GM19035 (cell line): ENCODE measurements at regions not wholly inside any gene's neighbourhood (a gene's known extent, or its start where the extent isn't known, plus 50 kb on each side); places are given as distances from the start of the nearest gene placed in this dataset.
"Not testable (repeated sequence)": the region's sequence is repeated elsewhere in the genome, so short reads cannot be mapped to it uniquely, and the experiment has no call there.

ENCODE experiments used
- ATAC-seq: cut with Tn5 transposase; IDR thresholded peaks from one replicate; pipeline ENCODE4 v1.9.1; 2021; ENCODE audit not compliant: unreplicated experiment

DNA sequence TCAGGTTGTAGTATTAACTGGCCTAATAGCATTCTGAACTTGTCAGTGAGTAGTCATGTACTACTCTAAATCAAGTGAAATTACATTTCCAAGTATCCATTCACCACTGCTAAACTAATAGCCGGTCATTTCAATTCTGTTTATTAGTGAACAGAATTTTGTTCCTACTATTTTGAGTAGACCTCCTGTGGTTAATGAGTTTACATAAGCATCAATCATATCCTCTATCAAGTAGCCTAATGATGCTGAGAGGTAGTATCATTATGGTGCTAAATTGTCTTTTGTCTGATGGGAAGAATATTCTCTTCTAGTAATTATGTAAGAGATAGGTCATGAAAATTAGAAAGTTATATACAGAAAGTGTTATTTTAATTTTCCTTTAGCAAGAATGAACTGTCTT lies 602.8 kb downstream of the KCNT2 start:
- ATAC-seq = no peak

GRCh38 chr1:196004388-196004787 lies 603.9 kb downstream of the KCNT2 start:
- ATAC-seq = not testable (repeated sequence)

GRCh38 chr1:196002906-196003305 lies 605.3 kb downstream of the KCNT2 start:
- no peak for ATAC-seq

GRCh38 chr1:196002296-196002695 lies 605.9 kb downstream of the KCNT2 start:
- not testable (repeated sequence) for ATAC-seq

DNA sequence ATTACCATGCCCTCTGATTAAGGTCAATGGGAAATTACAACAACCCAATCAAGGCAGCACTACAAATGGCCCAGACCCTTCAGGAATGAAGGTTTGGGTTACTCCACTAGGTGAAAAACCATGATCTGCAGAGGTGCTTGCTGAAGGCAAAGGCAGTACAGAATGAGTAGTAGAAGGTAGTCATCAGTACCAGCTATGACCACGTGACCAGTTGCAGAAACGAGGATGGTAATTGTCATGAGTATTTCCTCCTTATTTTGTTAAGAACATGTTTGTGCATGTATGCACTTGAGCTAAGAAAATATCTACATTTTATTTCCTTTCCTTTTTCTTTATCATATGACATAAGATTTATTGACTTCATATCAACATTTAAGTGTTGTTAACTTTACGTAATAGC lies 607.1 kb downstream of the KCNT2 start:
- ATAC-seq = no peak

- ATAC-seq = no peak
Measured at GRCh38 chr1:195999022-195999421, 609.2 kb downstream of the KCNT2 start.

GRCh38 chr1:195981448-195982139 lies 626.6 kb downstream of the KCNT2 start:
- ATAC-seq = no peak

- ATAC-seq = no peak
Measured at GRCh38 chr1:195979646-195980045, 628.6 kb downstream of the KCNT2 start.

- ATAC-seq = no peak
Measured at GRCh38 chr1:195973311-195973904, 634.8 kb downstream of the KCNT2 start.

GRCh38 chr1:195971589-195971988 lies 636.7 kb downstream of the KCNT2 start:
- no peak for ATAC-seq

GRCh38 chr1:195970209-195970608 lies 638.0 kb downstream of the KCNT2 start:
- ATAC-seq = no peak

DNA sequence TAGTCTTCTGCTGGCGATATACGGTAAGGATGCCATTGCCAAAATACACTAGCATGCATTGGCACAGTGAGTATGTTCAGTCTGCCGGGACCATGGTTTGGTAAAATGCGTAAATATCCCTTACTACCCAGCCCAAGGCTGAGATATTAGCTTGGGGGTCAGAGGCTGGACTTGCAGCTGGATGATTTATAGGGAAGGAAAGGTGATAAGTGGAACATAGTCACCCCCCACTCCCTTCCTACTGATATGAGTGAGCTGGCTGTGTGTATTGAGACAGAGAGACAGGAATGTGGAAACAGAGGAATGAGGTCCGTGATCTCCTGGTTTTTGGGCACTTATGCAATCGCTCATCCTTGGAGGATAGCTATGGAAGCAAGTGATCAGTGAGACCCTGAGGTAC lies 642.8 kb downstream of the KCNT2 start:
- ATAC-seq = no peak

GRCh38 chr1:195965036-195965435 lies 643.2 kb downstream of the KCNT2 start:
- ATAC-seq = no peak

DNA sequence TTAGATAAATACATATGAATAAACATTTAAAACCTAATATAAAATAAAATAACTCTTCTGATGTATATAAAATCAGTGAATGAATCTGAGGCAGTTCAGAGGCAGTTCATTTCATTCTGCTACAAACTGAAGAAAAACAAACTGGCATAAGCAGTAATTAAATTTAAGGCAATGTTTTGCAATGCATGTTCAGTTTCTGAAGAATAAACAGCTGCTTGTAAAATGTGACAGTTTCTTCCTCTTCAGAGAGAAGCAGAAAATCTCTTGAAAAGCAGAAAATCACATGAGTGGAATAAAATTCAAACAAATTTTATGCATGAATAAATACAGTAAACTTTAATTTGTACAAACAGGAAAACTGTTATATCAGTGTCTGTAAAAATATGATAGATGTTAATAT lies 643.7 kb downstream of the KCNT2 start:
- no peak for ATAC-seq

DNA sequence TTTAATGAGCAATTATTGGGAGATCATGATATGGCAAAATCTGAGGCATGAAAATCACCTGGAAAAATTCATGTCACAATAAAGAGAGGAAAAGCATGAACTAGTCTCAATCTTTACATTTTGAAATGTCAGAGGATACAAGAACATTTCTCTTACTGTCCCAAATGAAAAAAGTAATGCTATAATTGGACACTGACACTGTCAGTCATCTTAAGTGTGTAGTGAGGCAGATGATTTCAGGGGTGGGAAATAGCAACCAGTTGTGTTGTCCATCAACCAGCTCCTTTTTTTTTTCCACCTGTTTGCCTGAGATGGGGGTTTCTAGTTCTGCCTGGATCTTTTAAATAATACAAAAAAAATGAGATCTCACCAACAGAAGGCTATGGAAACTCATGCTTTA lies 646.2 kb downstream of the KCNT2 start:
- ATAC-seq = no peak

GRCh38 chr1:195960580-195960979 lies 647.7 kb downstream of the KCNT2 start:
- no peak for ATAC-seq

GRCh38 chr1:195958131-195958530 lies 650.1 kb downstream of the KCNT2 start:
- ATAC-seq = no peak

- ATAC-seq = no peak
Measured at GRCh38 chr1:195956845-195957244, 651.4 kb downstream of the KCNT2 start.

- no peak for ATAC-seq
Measured at GRCh38 chr1:195954848-195955247, 653.4 kb downstream of the KCNT2 start.

- ATAC-seq = no peak
Measured at GRCh38 chr1:195951313-195951712, 656.9 kb downstream of the KCNT2 start.

DNA sequence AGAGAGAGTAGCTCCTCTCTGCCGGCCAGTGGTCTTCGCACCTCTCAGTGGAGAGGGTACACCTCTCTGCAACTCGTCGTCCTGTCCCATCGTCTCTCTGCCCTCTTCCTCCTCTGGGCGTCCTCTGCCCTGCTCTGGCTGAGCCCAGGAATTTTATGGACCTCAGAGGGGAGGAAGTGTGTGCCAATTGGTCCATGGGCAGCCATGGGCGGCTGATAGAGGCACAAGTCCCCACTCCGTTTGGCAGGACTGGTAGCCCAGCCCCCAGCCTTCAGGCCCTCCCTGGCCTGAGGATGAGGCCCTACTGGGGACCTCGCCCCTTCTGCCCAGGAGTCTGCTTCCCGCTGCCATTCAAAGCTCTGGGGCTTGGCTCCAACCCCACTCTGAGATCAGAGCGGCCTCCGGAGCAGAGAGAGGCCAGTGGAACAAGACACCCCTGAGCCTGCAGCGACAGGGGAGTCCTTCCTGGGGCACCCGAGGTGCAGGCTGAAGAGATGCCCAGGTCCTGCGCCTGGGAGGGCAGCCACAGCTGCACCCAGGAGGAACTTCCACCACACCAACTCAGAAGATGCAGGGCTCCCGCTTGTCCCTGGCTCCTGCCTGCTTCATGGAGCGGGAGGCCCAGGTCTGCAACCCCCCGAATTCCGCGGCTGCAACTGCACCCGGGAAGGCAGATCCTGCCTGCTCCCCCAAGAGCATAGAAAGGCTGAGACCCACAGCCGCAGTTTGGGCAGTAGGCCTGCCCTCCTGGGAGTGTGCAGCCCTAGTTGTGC lies 659.9 kb downstream of the KCNT2 start:
- ATAC-seq = no peak

GRCh38 chr1:195946500-195946899 lies 661.7 kb downstream of the KCNT2 start:
- ATAC-seq = no peak
